Trophoblast cell (in vitro differentiated cells and primary cell): ENCODE measurements at regions not wholly inside any gene's neighbourhood (a gene's known extent, or its start where the extent isn't known, plus 50 kb on each side); places are given as distances from the start of the nearest gene placed in this dataset.

Source experiments
- DNase-seq, 2 donors: peaks; one replicate each; pipeline ENCODE4 v3.0.0-alpha.2; 2016
- H2AFZ ChIP-seq: 2 replicates; pipeline ENCODE4 v1.6.1; 2013; ENCODE audit warnings: low read length, moderate library complexity, mild to moderate bottlenecking; ENCODE audit not compliant: insufficient read depth, poor library complexity
- H2AK5ac ChIP-seq: 2 replicates; pipeline ENCODE4 v1.6.1; 2013; ENCODE audit warnings: mild to moderate bottlenecking, low read length
- H2BK120ac ChIP-seq: 2 replicates; pipeline ENCODE4 v1.6.1; 2013; ENCODE audit warnings: low read length, mild to moderate bottlenecking, moderate library complexity; ENCODE audit not compliant: insufficient read depth, poor library complexity
- H2BK12ac ChIP-seq: 2 replicates; pipeline ENCODE4 v1.6.1; 2013; ENCODE audit warnings: mild to moderate bottlenecking, low read length, moderate library complexity
- H2BK5ac ChIP-seq: 2 replicates; pipeline ENCODE4 v1.6.1; 2013; ENCODE audit warnings: low read length, low read depth, moderate library complexity, mild to moderate bottlenecking; ENCODE audit not compliant: poor library complexity
- H3K14ac ChIP-seq: 2 replicates; pipeline ENCODE4 v1.6.1; 2013; ENCODE audit warnings: mild to moderate bottlenecking, low read length
- H3K18ac ChIP-seq: 2 replicates; pipeline ENCODE4 v1.6.1; 2013; ENCODE audit warnings: mild to moderate bottlenecking, low read length
- H3K23ac ChIP-seq: 2 replicates; pipeline ENCODE4 v1.6.1; 2013; ENCODE audit warnings: low read length
- H3K27ac ChIP-seq: 2 replicates; pipeline ENCODE4 v1.5.1; 2013; ENCODE audit warnings: low read depth, mild to moderate bottlenecking, inconsistent platforms, low read length, moderate library complexity
- H3K27me3 ChIP-seq: 2 replicates; pipeline ENCODE4 v1.6.1; 2013; ENCODE audit warnings: inconsistent platforms, mild to moderate bottlenecking, low read length, moderate library complexity; ENCODE audit not compliant: insufficient read depth
- H3K36me3 ChIP-seq, 2 experiments: 1 replicate in 1 of 2; 2 replicates in 1 of 2; pipeline ENCODE4 v1.6.1; 2013; ENCODE audit warnings: low read length in 2 of 2, mild to moderate bottlenecking in 2 of 2, moderate library complexity in 1 of 2; ENCODE audit not compliant: insufficient read depth in 2 of 2, control insufficient read depth in 1 of 2
- H3K4ac ChIP-seq: 2 replicates; pipeline ENCODE4 v1.6.1; 2013; ENCODE audit warnings: low read depth, mild to moderate bottlenecking, low read length, moderate library complexity
- H3K4me1 ChIP-seq, 2 experiments: 1 replicate in 1 of 2; 2 replicates in 1 of 2; pipeline ENCODE4 v1.6.1; 2013; ENCODE audit warnings: low read length in 2 of 2, mild to moderate bottlenecking in 2 of 2, moderate library complexity in 1 of 2; ENCODE audit not compliant: insufficient read depth in 2 of 2, control insufficient read depth in 1 of 2
- H3K4me2 ChIP-seq: 2 replicates; pipeline ENCODE4 v1.6.1; 2013; ENCODE audit warnings: inconsistent platforms, mild to moderate bottlenecking, low read length, moderate library complexity
- H3K4me3 ChIP-seq: 2 replicates; pipeline ENCODE4 v1.5.1; 2013; ENCODE audit warnings: mild to moderate bottlenecking, low read depth, low read length, inconsistent platforms
- H3K79me1 ChIP-seq: one replicate; pipeline ENCODE4 v1.6.1; 2013; ENCODE audit warnings: low read length
- H3K79me2 ChIP-seq: 2 replicates; pipeline ENCODE4 v1.6.1; 2013; ENCODE audit warnings: low read length, mild to moderate bottlenecking; ENCODE audit not compliant: control insufficient read depth, insufficient read depth, poor library complexity
- H3K9ac ChIP-seq: 2 replicates; pipeline ENCODE4 v1.6.1; 2013; ENCODE audit warnings: mild to moderate bottlenecking, low read length
- H3K9me3 ChIP-seq: 2 replicates; pipeline ENCODE4 v1.6.1; 2013; ENCODE audit warnings: low read depth, mild to moderate bottlenecking, control low read depth, inconsistent platforms, low read length; ENCODE audit not compliant: insufficient read depth
- H4K12ac ChIP-seq: 2 replicates; pipeline ENCODE4 v1.6.1; 2013; ENCODE audit warnings: low read depth, mild to moderate bottlenecking, low read length, moderate library complexity
- H4K8ac ChIP-seq: 2 replicates; pipeline ENCODE4 v1.6.1; 2013; ENCODE audit warnings: low read depth, mild to moderate bottlenecking, low read length, moderate library complexity
- H4K91ac ChIP-seq: one replicate; pipeline ENCODE4 v1.6.1; 2013; ENCODE audit warnings: low read depth, mild to moderate bottlenecking, low read length, moderate library complexity
- WGBS: extraction: QIAGEN DNeasy Blood & Tissue Kit; methylation state at CpG from one replicate; pipeline ENCODE4 v1.1.7; 2013; ENCODE audit warnings: missing lambda C conversion rate; ENCODE audit not compliant: insufficient read length, insufficient coverage; ENCODE audit errors: extremely low coverage; 5-methylcytosine and 5-hydroxymethylcytosine counted together

DNA sequence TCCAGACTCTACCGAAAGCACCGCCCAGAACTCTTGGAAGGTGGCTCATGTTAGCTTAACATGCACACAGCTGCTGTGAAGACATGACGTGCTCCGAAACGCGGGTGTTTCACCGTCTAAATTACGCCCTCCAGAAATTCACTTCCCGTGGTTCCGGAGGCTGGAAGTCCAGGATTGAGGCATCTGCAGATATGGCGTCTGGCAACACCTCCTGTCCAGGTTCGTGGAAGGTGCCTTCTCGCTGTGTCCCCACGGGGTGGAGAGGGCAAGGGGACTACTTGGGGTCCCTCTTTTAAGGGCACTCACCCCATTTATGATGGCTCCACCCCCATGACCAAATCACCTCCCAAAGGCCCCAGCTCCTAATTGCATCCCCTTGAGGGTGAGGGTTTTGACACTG is 348.0 kb upstream of the IRX2 start:
- Histone ChIP-seq H3K4me3 (no peak overlapping the region), H3K27me3 (peaks cover 6% of the 10 kb centered on the region), H3K4me1 (peaks cover 14 to 20% of the 10 kb centered on the region in 2 experiments), H2BK12ac (no peak overlapping the region), H4K12ac (no peak overlapping the region), H4K91ac (no peak overlapping the region), H3K27ac (no peak overlapping the region), H2AK5ac (no peak overlapping the region), H3K79me2 (no peaks in the 10 kb centered on the region), H3K36me3 (no peaks in the 10 kb centered on the region), H2BK5ac (no peak overlapping the region), H3K79me1 (no peaks in the 10 kb centered on the region), H3K9ac (no peak overlapping the region), H3K14ac (no peak overlapping the region), H3K9me3 (no peaks in the 10 kb centered on the region), H3K18ac (no peak overlapping the region), H2AFZ (no peak overlapping the region), H3K4ac (no peak overlapping the region), H4K8ac (no peak overlapping the region), H2BK120ac (no peak overlapping the region), H3K23ac (no peak overlapping the region), H3K4me2 (no peak overlapping the region)
- DNase-seq = no peak
- WGBS = no CpG with 5 or more reads among the region's 14 CpGs

DNA sequence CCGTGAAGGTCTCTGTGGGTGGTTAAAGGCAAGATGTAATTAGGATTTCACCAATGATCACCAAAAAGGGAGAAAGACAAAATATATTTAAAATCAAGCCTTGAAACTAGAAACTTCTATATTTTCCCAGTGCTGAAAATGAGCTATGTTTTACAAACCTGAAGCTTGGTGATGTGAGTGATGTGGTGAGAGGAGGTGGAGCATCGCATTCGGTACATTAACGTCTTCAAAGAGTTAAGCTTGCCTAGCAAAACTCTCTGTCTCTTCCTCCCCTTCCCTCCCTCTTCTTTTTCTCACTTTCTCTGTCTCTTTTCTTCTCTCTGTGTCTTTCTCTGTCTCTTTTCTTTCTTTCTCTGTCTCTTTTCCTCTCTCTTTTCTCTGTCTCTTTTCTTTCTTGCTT is 347.3 kb upstream of the IRX2 start:
- Histone ChIP-seq H2AK5ac (no peak overlapping the region), H2BK5ac (no peak overlapping the region)

DNA sequence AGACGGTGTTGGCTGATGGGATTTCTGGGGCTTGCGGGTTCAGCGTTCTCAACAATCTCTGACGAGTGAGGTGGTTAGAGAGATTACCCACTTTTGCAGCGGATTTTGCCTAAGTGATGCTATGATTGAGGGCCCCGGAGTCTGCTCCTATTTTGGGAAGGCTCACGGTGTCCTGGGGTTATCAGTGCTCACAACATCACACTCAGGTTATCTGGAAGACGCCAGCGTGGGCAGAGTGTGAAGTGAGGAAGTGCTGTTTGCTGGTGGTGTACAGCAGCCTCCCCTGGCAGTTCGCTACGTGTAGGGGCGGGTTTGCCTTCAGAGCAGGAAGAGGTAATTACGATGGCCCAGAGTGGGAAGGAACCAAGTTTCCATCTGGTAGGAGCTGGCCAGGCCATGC is 341.2 kb upstream of the IRX2 start:
- Histone ChIP-seq H3K27ac (no peak overlapping the region), H2AK5ac (no peak overlapping the region), H3K36me3 (no peaks in the 10 kb centered on the region), H3K27me3 (no peaks in the 10 kb centered on the region), H3K4me1 (no peaks in the 10 kb centered on the region), H3K18ac (no peak overlapping the region), H3K14ac (no peak overlapping the region), H2BK5ac (no peak overlapping the region), H4K12ac (no peak overlapping the region), H3K9me3 (no peaks in the 10 kb centered on the region), H3K23ac (no peak overlapping the region), H3K79me2 (no peaks in the 10 kb centered on the region), H3K79me1 (no peaks in the 10 kb centered on the region), H2AFZ (no peak overlapping the region), H4K91ac (no peak overlapping the region), H3K9ac (no peak overlapping the region), H4K8ac (no peak overlapping the region), H3K4me2 (no peak overlapping the region), H3K4me3 (no peak overlapping the region), H2BK12ac (no peak overlapping the region), H3K4ac (no peak overlapping the region), H2BK120ac (no peak overlapping the region)
- WGBS = no CpG with 5 or more reads among the region's 13 CpGs
- DNase-seq = no peak

More for the DNA sequence above, 347.3 kb upstream of the IRX2 start:
- Histone ChIP-seq H3K4me3 (no peak overlapping the region), H3K27me3 (peaks cover 6% of the 10 kb centered on the region), H4K12ac (no peak overlapping the region), H3K4me2 (no peak overlapping the region), H4K8ac (no peak overlapping the region), H2BK120ac (no peak overlapping the region), H3K4ac (no peak overlapping the region), H3K4me1 (peaks cover 13 to 20% of the 10 kb centered on the region in 2 experiments), H2AFZ (no peak overlapping the region), H3K36me3 (no peaks in the 10 kb centered on the region), H4K91ac (no peak overlapping the region), H3K23ac (no peak overlapping the region), H3K18ac (no peak overlapping the region), H3K79me1 (no peaks in the 10 kb centered on the region), H2BK12ac (no peak overlapping the region), H3K14ac (no peak overlapping the region), H3K9ac (no peak overlapping the region), H3K27ac (no peak overlapping the region), H3K79me2 (no peaks in the 10 kb centered on the region), H3K9me3 (no peaks in the 10 kb centered on the region)
- WGBS = no CpG with 5 or more reads among the region's 4 CpGs
- no peak for DNase-seq

DNA sequence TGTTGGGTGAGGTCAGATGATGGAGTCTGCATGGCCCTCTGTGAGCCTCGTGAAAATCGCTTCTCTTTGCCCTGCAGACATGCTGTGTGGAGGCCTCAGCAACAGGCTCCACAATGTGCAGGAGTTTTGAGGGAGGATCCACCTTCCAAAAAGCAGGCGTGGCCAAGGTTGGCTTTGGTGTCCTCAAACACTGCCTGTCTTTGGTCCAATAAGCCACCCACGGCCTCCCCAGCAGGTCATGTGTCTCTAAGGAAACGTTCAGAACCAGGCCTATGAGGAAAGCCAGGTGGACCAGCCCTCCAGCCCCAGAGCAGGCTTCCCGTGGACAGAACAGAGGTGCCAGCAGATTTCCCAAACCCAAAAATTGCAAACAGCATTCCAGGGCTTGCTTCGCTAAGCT is 340.7 kb upstream of the IRX2 start:
- H3K36me3 ChIP-seq = no peaks in the 10 kb centered on the region
- H4K91ac ChIP-seq = no peak overlapping the region
- H3K27me3 ChIP-seq = no peaks in the 10 kb centered on the region
- no peak overlapping the region for H3K9ac ChIP-seq
- no peak overlapping the region for H3K14ac ChIP-seq
- no peak overlapping the region for H3K4me2 ChIP-seq
- WGBS = no CpG with 5 or more reads among the region's 7 CpGs
- no peak for DNase-seq
- no peak overlapping the region for H2AFZ ChIP-seq
- no peak overlapping the region for H3K4me3 ChIP-seq
- no peak overlapping the region for H3K18ac ChIP-seq
- no peaks in the 10 kb centered on the region for H3K9me3 ChIP-seq
- H2BK120ac ChIP-seq = no peak overlapping the region
- no peak overlapping the region for H2BK5ac ChIP-seq
- no peak overlapping the region for H2AK5ac ChIP-seq
- H3K4me1 ChIP-seq = no peaks in the 10 kb centered on the region
- H3K27ac ChIP-seq = no peak overlapping the region
- H3K79me1 ChIP-seq = no peaks in the 10 kb centered on the region
- H4K12ac ChIP-seq = no peak overlapping the region
- H2BK12ac ChIP-seq = no peak overlapping the region
- H3K4ac ChIP-seq = no peak overlapping the region
- no peak overlapping the region for H4K8ac ChIP-seq
- H3K23ac ChIP-seq = no peak overlapping the region
- no peaks in the 10 kb centered on the region for H3K79me2 ChIP-seq
